DMS79 treated with DMSO at 0.1 percent for 48 hours (cell line): ENCODE measurements at regions not wholly inside any gene's neighbourhood (a gene's known extent, or its start where the extent isn't known, plus 50 kb on each side); places are given as distances from the start of the nearest gene placed in this dataset.
"Not testable (repeated sequence)": the region's sequence is repeated elsewhere in the genome, so short reads cannot be mapped to it uniquely, and the experiment has no call there.

Experiments used
- DNase-seq: peaks from one replicate; lab custom pipeline; 2025; lab: John Stamatoyannopoulos, UW

- DNase-seq, result no peak
Observed at GRCh38 chr14:103186909-103187586, 63.8 kb downstream of the TNFAIP2 start.

GRCh38 chr14:103187911-103188310 is 64.7 kb downstream of the TNFAIP2 start:
- no peak for DNase-seq

GRCh38 chr14:103188810-103189480 is 65.7 kb downstream of the TNFAIP2 start:
- no peak for DNase-seq

- DNase-seq, result no peak
Observed at GRCh38 chr14:103189481-103190470, 66.5 kb downstream of the TNFAIP2 start.

GRCh38 chr14:103190741-103191140 is 67.5 kb downstream of the TNFAIP2 start:
- no peak for DNase-seq

- DNase-seq, result no peak
Observed at GRCh38 chr14:103191844-103192243, 68.6 kb downstream of the TNFAIP2 start.

- no peak for DNase-seq
Observed at GRCh38 chr14:103192246-103192840, 69.1 kb downstream of the TNFAIP2 start.

- DNase-seq, result not testable (repeated sequence)
Observed at GRCh38 chr14:103192861-103193260, 69.6 kb downstream of the TNFAIP2 start.

- DNase-seq, result not testable (repeated sequence)
Observed at GRCh38 chr14:103193491-103193890, 70.2 kb downstream of the TNFAIP2 start.

GRCh38 chr14:103194256-103195045 is 71.2 kb downstream of the TNFAIP2 start:
- no peak for DNase-seq

- DNase-seq, result no peak
Observed at GRCh38 chr14:103195828-103196615, 72.8 kb downstream of the TNFAIP2 start.

- no peak for DNase-seq
Observed at GRCh38 chr14:103196716-103197115, 73.5 kb downstream of the TNFAIP2 start.

GRCh38 chr14:103198131-103199105 is 75.2 kb downstream of the TNFAIP2 start:
- DNase-seq, result no peak

- no peak for DNase-seq
Observed at GRCh38 chr14:103199124-103199523, 75.9 kb downstream of the TNFAIP2 start.

- DNase-seq, result no peak
Observed at GRCh38 chr14:103201801-103202200, 78.5 kb downstream of the TNFAIP2 start.

GRCh38 chr14:103204852-103205540 is 81.7 kb downstream of the TNFAIP2 start:
- no peak for DNase-seq

- DNase-seq, result no peak
Observed at GRCh38 chr14:103205541-103205906, 82.3 kb downstream of the TNFAIP2 start.

GRCh38 chr14:103206023-103206481 is 82.8 kb downstream of the TNFAIP2 start:
- DNase-seq, result no peak
